GM19395 (cell line): ENCODE measurements at regions not wholly inside any gene's neighbourhood (a gene's known extent, or its start where the extent isn't known, plus 50 kb on each side); places are given as distances from the start of the nearest gene placed in this dataset.
"Not testable (repeated sequence)": the region's sequence is repeated elsewhere in the genome, so short reads cannot be mapped to it uniquely, and the experiment has no call there.

Experiments
- ATAC-seq: cut with Tn5 transposase; IDR thresholded peaks from one replicate; pipeline ENCODE4 v1.9.1; 2021; ENCODE audit warnings: mild to moderate bottlenecking, moderate library complexity; ENCODE audit not compliant: unreplicated experiment

DNA sequence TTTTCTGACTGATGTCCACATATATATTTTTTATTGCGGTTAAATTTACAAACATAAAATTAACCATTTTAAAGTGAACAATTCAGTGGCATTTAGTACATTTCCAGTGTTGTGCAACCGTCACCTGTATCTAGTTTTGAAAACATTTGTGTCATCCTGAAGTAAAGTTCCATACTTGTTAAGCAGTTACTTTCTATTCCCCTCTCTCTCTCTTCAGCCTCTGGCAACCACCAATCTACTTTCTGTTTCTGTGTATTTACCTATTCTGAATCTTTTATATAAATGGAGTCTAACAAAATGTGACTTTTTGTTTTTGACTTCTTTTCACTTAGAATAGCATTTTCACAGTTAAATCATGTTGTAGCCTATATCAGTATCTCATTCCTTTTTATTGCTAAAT lies 480.1 kb upstream of the SMARCA2 start:
- peak; percentile 62 for ATAC-seq

DNA sequence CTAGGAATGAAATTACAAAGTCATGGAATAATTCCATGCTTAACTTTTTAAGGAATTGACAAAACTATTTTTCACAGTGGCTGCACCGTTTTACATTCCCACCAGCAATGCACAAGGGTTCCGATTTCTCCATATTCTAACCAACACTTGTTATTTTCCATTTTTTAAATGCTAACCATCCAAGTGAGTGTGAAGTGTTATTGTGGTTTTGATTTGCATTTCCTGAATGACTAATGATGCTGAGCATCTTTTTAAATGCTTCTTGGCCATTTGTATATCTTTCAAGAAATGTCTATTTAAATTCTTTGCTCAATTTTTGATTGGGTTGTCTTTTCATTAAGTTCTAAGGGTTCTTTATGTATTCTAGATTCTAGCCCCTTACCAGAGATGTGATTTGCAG lies 479.5 kb upstream of the SMARCA2 start:
- ATAC-seq, result no peak

DNA sequence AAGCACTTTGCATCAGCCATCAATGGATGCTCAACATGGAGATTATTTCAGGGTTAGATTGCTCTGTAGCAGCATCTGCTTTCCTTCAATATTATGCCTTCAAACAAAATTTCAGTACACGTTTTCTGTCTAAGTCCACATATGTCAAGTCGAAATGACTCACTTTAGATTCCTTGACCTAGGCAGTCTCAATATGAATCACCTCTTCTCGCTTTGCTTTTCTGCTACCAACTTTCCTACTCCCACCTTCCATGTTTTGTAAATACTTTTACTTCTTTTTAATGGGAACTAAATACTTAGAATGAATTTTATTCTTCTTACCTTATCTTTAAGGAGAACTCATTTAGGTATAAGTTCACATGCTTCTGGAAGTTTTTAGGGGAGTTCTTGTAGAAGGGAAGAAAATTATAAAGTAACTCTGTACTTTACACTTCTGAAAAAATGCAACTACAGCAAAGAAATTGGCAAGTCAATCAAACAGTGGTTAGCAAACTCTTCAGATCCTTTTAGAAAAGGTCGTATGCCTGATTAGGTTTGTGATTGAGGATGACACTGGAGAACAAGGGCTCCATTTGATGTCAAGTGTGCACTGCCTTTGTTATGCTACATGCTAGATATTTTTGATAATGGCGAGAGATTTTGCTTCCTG lies 478.5 kb upstream of the SMARCA2 start:
- ATAC-seq, result peak; percentile 88

DNA sequence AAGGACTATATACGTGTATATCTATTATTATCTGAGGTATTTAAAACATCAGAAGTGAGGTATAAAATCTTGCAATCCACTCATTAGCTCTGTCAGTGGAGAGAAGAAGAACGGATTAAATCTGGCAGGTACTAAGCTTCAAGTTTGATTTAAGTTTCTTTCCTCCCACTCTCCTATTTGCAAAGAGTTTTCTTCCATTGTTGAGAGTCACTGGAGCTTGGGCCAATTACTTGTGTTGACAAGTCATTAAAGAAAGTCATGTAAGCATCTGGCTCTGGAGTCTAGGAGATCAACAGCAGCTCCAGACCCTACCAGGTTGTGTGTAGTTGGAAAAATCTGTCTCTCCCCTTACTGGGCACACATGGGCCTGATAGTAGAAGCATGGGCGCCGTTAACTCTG lies 476.8 kb upstream of the SMARCA2 start:
- ATAC-seq, result no peak

DNA sequence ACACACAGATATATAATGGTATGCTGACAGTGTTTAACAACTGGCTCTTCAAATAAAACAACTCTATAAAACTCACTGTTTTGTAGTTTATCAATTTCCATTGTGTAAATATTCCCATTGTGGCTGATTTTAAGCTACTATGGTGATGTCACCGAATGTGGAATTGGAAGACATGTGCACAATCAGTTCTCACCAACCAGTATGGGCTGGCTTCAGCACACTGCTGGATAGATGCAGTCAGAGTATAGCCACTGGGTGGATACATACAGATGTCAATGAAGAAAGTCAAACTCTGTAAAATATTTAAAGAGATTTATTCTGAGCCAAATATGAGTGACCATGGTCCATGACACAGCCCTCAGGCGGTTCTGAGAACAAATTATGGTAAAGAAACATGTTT lies 475.9 kb upstream of the SMARCA2 start:
- ATAC-seq, result no peak

DNA sequence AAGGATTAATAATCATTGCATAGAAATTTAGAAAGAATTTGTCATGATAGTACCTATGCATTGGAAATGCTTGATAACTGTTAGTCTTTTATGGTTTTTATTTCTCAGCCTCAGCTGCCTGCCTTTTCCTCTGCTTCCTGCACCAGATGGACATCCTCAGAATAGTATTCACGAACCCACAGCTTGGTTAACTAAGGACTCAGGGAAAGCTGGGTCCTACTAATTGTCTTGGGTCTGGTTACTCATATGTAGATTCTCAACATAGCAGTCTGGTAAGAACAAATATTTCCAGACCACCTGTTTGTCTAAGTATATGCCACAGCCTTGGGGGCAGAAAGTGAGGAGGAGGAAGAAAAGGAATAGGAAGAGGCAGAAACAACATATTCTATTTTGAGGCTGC lies 464.5 kb upstream of the SMARCA2 start:
- no peak for ATAC-seq

DNA sequence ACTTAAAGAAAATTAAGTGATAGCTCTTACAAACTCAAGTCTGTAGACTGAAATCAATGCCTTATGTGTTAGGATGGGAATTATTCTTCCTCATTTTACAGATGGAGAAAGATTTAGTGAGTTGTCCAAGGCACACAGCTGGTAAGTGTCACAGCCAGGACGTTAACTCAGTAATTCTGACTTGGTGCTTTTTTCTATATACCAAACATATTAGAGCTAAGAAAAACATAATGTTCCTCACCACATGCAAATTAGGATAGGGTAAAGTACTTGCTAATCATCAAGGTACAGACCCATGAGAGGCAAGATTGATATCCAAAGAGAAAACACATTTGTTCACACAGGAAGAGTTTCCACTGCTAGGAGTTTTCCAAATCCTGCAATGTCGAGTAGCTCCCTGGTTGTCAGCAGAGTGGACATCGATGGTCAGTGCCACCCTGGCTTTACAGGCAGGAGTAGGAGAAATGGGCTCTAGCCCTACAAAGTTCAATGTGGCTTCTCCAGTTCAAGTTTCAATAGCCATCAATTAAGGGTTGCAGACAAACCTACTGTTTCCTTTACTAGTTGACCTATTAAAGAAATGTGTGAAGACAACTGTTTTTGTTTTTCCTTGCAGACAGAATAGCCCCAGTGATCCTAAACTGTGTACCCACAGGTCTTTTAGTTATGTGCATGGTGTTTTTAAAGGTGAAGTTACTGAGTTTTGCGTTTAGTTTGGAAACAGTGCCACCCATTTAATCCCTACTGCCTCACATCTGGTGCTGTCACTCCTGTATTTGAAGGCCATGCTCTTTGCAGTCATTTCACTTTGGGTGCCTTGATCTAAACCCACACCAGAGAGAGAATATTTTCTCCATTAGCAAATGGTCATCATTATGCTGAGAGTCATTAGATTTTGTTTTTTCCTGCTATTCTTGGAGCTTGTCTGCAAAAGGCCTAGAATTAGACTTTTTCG lies 460.8 kb upstream of the SMARCA2 start:
- peak; percentile 69 for ATAC-seq

DNA sequence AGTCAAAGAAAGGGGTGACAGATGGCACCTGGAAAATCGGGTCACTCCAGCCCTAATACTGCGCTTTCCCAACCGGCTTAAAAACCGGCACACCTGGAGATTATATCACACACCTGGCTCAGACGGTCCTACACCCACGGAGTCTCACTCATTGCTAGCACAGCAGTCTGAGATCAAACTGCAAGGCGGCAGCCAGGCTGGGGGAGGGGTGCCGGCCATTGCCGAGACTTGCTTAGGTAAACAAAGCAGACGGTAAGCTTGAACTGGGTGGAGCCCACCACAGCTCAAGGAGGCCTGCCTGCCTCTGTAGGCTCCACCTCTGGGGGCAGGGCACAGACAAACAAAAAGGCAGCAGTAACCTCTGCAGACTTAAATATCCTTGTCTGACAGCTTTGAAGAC lies 456.5 kb upstream of the SMARCA2 start:
- ATAC-seq, result not testable (repeated sequence)

DNA sequence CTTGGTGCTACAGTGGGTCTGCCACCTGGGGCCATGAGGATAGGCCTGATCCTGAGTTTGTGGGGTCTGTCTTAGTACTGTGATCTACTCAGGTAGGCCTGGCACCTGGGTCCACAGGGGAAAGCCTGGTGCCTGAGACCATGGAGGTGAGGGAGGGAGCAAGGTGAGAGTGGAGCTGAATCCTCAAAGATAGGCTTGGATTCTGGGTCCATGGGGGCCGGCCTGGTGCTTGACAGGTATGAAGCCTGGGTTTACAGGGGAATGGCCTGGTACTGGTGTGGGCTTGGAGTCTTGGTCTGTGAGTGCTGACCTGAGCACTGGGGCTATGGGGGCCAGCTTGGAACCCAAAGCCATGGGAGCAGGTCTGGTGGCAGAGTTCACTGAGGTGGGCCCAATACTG lies 439.2 kb upstream of the SMARCA2 start:
- no peak for ATAC-seq

DNA sequence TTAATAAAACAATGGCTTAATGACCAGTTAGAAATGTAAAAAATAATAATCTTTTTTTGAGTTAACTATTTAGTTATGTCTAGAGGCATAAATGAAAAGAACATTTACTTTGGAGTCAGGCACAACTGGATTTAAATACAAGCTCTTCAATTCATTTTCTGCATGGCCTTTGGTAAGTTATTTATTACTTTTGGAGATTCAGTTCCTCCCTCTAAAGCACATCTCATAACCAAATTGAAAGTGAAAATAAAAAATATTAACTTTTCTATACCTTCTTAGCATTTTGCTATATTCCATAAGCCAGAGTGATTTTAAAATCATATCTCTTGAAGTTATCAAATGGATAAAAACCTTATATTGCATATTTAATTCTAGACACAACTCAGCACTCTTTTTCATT lies 434.9 kb upstream of the SMARCA2 start:
- peak; percentile 95 for ATAC-seq

DNA sequence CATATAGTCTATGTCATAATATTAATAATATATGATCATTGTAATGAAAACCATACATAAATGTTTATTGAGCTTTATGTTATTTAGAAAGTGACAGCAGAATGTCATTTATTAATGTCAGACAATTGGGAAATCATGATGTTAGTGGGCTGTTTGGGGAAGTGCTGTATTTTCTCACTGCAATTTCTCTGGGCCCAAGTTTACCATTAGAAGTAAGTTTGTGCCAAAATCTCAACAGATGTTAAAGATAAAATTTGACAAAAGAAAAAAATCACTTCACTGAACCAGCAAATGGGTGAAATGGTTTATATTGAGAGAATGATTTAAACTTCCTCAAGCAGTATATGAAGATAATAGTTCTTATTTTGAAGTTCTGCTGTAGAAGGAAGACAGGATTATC lies 433.2 kb upstream of the SMARCA2 start:
- no peak for ATAC-seq

DNA sequence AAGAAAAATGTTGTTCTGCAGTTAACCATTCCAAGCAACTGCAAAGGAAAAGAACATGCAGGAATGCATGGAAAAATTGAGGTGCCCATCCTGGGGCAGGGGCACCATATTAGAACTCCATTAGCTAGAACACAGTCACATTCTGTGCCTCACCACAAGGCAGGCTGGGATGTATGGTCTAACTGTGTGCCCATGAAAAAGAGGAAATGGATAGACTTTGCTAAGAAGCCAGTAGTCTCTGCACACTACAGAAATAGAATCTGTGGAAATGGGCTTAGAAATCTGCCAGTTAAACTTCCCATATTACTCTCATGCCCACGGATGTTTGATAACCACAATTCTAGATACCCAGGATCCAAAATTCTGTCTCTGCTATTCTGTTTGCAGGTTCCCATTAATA lies 423.8 kb upstream of the SMARCA2 start:
- no peak for ATAC-seq

DNA sequence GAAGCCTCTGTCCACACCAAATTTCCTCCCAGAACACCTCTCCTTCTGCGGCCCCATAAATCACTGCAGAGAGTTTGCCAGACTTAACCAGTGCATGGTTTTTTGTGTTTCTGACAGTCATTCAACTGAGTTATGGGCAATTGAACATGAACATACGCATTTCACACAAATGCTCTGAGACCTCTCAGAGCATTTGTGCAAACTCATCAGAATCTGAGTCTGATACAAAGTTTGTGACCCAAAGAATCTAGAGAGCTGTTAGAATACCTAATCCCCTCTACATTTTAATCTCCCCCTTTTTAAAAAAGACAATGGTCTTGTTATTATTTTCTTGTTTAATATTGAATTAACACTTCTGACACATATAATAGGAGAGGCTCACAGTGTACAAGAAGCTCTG lies 416.9 kb upstream of the SMARCA2 start:
- ATAC-seq, result no peak

DNA sequence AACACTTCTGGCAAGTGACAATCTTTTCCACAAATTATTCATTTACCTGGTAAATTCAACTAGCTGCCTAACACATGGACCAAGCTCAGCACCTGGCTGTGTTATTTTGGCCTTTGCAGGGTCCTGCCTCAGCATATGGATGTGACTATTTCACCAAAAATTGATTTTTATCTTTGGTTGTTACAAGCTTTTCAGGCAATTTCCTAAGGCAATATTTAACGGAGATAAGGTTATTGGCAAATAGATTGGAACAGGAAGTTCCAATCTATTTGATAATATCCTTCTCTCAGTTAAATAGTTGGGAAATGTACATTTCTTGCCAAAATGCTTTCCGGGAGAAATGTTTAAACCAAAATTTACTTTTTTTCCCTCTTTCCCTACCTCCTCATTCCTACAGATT lies 415.2 kb upstream of the SMARCA2 start:
- no peak for ATAC-seq

DNA sequence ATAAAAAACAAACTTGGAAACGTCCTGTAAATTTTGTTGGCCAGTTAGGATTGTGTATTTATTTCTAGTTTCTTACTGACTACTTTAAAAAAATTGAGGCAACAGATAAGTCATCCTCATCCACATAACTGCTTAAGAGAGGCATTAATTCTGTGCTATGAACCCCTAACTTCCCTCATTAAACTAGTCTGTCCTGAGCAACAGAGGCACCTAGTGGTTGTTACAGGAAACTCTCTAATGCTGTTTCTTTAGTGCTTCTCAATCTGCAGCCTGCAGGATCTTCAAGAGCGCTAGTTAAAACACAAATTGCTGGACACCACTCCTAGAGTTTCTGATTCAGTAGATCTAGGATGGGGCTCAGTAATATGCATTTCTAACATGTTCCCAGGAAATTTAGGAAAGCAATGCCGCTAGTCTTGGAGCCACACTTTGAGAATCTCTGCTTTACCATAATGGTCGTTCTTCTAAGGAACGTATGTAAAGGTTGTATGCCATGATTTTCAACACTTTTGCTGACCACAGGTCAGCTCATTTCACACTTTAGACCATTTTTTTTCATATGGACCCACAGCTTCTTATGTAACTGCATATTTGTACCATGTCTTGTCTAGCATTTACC lies 410.1 kb upstream of the SMARCA2 start:
- ATAC-seq, result peak; percentile 91

DNA sequence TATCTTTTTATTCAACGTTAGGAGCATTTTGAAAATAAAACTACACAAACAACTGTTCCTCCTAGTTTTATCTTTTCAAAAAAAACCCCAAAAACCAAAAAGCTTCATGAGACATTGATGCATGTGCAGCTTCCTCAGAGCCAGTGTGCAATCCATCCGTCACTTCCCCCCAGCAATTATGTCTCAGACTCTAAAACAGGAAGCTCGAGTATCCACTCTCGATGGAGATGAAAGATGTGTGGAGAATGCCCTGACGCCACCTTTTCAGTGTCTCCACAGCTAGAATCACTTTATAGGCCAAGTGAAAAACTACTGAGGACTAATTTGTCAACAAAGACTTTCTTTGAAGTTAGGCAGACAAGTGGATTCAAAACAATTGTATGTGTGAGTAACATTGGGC lies 408.9 kb upstream of the SMARCA2 start:
- ATAC-seq, result no peak

DNA sequence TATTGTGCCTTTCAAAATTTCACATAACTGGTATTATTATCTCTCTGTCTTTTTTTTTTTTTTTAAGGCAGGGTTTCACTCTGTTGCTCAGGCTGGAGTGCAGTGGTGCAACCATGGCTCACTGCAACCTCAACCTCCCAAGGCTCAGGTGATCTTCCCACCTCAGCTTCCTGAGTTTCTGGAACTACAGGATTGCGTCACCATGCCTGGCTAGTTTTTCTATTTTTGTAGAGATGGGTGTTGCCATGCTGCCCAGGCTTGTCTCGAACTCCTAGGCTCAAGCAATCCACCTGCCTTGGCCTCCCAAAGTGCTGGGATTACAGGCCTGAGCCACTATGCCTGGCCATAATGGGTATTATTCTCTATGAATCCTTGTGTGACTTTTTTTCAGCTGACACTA lies 402.3 kb upstream of the SMARCA2 start:
- no peak for ATAC-seq

DNA sequence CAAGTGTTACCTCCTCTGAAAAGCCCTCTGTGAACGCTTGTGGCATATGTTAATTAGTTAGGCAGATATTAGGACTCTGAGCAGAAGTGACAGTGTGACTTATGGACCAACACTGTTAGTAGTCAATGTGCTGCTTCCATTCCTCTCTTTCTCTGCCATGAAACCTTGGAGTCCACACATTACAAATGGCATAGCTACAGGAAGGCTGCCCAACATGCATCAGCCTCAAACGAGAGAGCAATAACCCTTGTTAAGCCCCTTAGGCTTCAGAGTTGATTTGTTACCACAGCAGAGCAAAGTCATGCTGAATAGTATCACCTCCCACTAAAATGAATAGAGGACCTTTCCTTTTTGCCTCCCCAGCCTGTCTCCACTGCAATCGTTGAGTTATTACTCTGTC lies 397.7 kb upstream of the SMARCA2 start:
- no peak for ATAC-seq

DNA sequence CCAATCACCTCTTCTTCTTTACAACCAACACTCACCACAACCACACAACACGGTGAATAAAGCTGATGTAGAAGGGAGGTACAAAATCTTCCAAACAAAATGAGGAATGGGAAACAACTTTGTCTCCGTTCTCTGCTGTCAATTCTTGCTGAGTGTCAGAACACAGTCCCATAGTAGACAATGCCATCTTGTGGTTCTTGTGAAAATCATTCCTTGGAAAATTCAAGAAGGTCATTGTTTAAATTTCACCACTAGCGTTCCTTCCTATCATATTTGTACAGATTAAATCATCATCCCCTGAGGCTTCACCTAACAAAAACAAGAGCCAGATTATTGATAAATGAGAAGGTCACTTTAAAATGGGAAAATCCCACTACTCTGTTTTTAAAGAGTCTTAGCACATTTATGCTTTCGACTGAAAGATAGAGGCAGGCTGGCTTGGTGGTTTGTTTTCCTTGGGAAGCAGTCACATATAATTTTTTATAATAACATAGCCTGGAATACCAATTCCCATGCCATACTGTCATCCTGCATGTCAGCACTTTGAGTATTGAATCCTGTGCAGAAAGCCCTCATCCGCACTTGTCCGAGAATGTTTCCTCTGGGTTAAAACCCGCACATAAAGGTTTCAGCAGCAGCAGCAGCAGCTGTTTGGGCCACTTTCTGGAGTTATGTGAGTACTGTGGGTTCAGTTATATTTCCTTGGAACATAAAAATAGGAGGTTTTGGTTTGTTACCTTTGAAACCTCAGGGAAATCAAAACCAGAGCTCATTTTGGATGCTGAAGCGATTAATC lies 395.0 kb upstream of the SMARCA2 start:
- no peak for ATAC-seq

DNA sequence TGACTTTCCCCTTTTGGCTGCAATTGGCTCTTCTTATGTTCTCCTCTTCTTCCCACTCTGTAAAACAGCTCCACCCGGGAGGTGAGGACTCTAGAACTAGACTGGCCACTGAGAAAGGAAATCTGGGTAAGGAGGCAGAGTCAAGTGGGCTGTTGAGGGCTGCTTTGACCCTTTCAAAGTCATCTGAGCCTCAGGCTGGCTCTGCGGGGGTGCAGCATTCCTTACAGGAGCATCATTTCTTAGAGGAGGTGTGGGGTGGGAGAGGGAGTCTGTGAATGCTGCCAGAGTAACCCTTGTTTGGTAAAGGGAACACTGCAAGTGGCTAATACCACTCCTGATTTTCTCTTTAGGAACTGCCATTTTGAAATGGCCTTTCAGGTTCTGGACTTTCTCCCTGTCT lies 377.7 kb upstream of the SMARCA2 start:
- ATAC-seq, result no peak

DNA sequence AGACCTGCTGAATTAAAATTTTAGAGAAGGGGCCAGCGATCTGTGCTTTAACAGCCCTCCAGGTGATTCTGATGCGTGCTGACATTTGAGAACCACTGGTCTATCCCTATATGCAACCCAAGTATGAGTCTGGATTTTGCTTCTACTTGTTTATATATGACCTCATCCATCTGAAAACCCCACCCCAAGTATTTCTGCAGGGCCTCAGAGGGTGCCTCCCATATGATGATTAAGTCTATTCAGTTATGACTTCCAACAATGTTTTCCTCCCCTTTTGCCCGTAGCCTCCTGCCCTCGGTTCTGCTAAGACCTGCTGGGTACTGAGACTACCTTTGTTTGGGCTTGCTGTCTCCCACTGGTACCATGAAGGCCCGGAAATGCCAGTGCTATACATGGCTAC lies 376.0 kb upstream of the SMARCA2 start:
- ATAC-seq, result no peak
